HCT116 (cell line): ENCODE measurements at regions not wholly inside any gene's neighbourhood (a gene's known extent, or its start where the extent isn't known, plus 50 kb on each side); places are given as distances from the start of the nearest gene placed in this dataset.

Experiments
- ATAC-seq: fragments of 200-7000 bp; cut with Tn5 transposase; 2 replicates; pipeline ENCODE4 v1.9.1; 2020; ENCODE audit warnings: mild to moderate bottlenecking, moderate library complexity
- BruUV-seq: library from RNA; stranded (reverse); fragments of 400-500 nt; replicated peaks from 2 replicates; lab custom pipeline; 2021; lab: Mats Ljungman, UMichigan
- CTCF ChIA-PET: fragments of 300-600 bp; sonication (Branson Sonifier 250); formaldehyde crosslinking; loops from one replicate; lab custom pipeline; 2021; ENCODE audit warnings: antibody characterized with exemption; lab: Charles Lee
- POLR2A ChIA-PET: fragments of 300-600, 350-600 bp; sonication (Branson Sonifier 250); formaldehyde crosslinking; loops from one replicate; lab custom pipeline; 2021; ENCODE audit warnings: antibody characterized with exemption; lab: Charles Lee
- RAD21 ChIA-PET, 2 experiments: fragments of 300-600 bp; sonication (Branson Sonifier 250); formaldehyde crosslinking; loops; one replicate each; lab custom pipeline; 2023; ENCODE audit warnings: low total read pairs in 2 of 2; ENCODE audit not compliant: uncharacterized antibody in 2 of 2, unreplicated experiment in 2 of 2, low non-redundant PET in 1 of 2; lab: Charles Lee
- DNase-seq: peaks from one replicate; pipeline ENCODE4 v3.0.0-alpha.2; 2010; ENCODE audit warnings: low read depth, low spot score
- H2AFZ ChIP-seq: fragments of 200-600 bp; shearing (Covaris generic), sonication (generic); 2 replicates; pipeline ENCODE4 v1.6.1; 2017; ENCODE audit warnings: low read depth, mixed run types, mixed read lengths, antibody characterized with exemption, low read length; ENCODE audit not compliant: poor library complexity, severe bottlenecking
- H3K27ac ChIP-seq: 2 replicates; pipeline ENCODE4 v1.5.1; 2012; ENCODE audit warnings: low read depth, low read length
- H3K27me3 ChIP-seq: fragments of 200-600 bp; sonication (generic); 2 replicates; pipeline ENCODE4 v1.6.1; 2016; ENCODE audit warnings: mixed run types, low read length, mixed read lengths; ENCODE audit not compliant: insufficient read depth
- H3K36me3 ChIP-seq, 2 experiments: fragments of 200-500 bp in 1 of 2; fragments of 200-600 bp in 1 of 2; sonication (Bioruptor generic) in 1 of 2; sonication (generic) in 1 of 2; 2 replicates each; pipeline versions ENCODE4 v1.5.1 to v1.6.1; 2014 to 2016; ENCODE audit warnings: low read length in 2 of 2, inconsistent platforms in 1 of 2, mixed read lengths in 1 of 2, mixed run types in 1 of 2; ENCODE audit not compliant: insufficient read depth in 2 of 2, control insufficient read depth in 1 of 2
- H3K4me1 ChIP-seq, 2 experiments: fragments of 200-600 bp in 1 of 2; sonication (generic) in 1 of 2; 2 replicates each; pipeline versions ENCODE4 v1.5.1 to v1.6.1; 2012 to 2017; ENCODE audit warnings: low read length in 2 of 2, inconsistent platforms in 1 of 2, mild to moderate bottlenecking in 1 of 2, mixed read lengths in 1 of 2, mixed run types in 1 of 2, moderate library complexity in 1 of 2; ENCODE audit not compliant: insufficient read depth in 2 of 2, control insufficient read depth in 1 of 2
- H3K4me2 ChIP-seq: fragments of 200-600 bp; sonication (generic); 2 replicates; pipeline ENCODE4 v1.6.1; 2017; ENCODE audit warnings: mixed run types, low read length, mixed read lengths
- H3K4me3 ChIP-seq, 2 experiments: fragments of 200-600 bp in 1 of 2; sonication (generic) in 1 of 2; replicated peaks in 1 of 2; 2 replicates each; pipeline ENCODE4 v1.5.1; 2011 to 2016; ENCODE audit warnings: low read length in 2 of 2, control low read depth in 1 of 2, low read depth in 1 of 2, mild to moderate bottlenecking in 1 of 2, mixed read lengths in 1 of 2, mixed run types in 1 of 2
- H3K79me2 ChIP-seq: fragments of 200-600 bp; sonication (generic); 2 replicates; pipeline ENCODE4 v1.6.1; 2017; ENCODE audit warnings: mild to moderate bottlenecking, mixed run types, low read length, moderate library complexity, mixed read lengths; ENCODE audit not compliant: insufficient read depth
- H3K9ac ChIP-seq: fragments of 200-600 bp; sonication (generic); 2 replicates; pipeline ENCODE4 v1.6.1; 2016; ENCODE audit warnings: low read length, mixed read lengths
- H3K9me2 ChIP-seq: fragments of 200-600 bp; sonication (generic), shearing (Covaris generic); 2 replicates; pipeline ENCODE4 v1.6.1; 2017; ENCODE audit warnings: mixed run types, mild to moderate bottlenecking, moderate library complexity; ENCODE audit not compliant: insufficient read depth
- H3K9me3 ChIP-seq, 2 experiments: fragments of 200-500 bp in 1 of 2; fragments of 200-600 bp in 1 of 2; sonication (Bioruptor generic) in 1 of 2; sonication (generic) in 1 of 2; 2 replicates each; pipeline ENCODE4 v1.6.1; 2014 to 2017; ENCODE audit warnings: low read length in 2 of 2, mixed read lengths in 2 of 2, inconsistent platforms in 1 of 2, low read depth in 1 of 2, mild to moderate bottlenecking in 1 of 2, mixed run types in 1 of 2, moderate library complexity in 1 of 2; ENCODE audit not compliant: control insufficient read depth in 1 of 2, insufficient read depth in 1 of 2
- H4K20me1 ChIP-seq: fragments of 200-600 bp; sonication (generic), shearing (Covaris generic); 2 replicates; pipeline ENCODE4 v1.6.1; 2017; ENCODE audit warnings: mixed run types, mild to moderate bottlenecking, moderate library complexity; ENCODE audit not compliant: insufficient read depth
- ELF1 ChIP-seq: IDR thresholded peaks from 2 replicates; pipeline ENCODE4 v1.6.1; 2012; ENCODE audit warnings: low read depth, borderline replicate concordance
- EZH2 ChIP-seq: fragments of 200-600 bp; sonication (generic); IDR thresholded peaks from 2 replicates; pipeline ENCODE4 v1.6.1; 2017; ENCODE audit warnings: antibody characterized with exemption, mixed run types
- JUND ChIP-seq: IDR thresholded peaks from 2 replicates; pipeline ENCODE4 v1.6.1; 2012
- TCF7L2 ChIP-seq: IDR thresholded peaks from 2 replicates; pipeline ENCODE4 v1.7.0; 2011; ENCODE audit warnings: borderline replicate concordance, inconsistent platforms; ENCODE audit not compliant: insufficient read depth, insufficient read length; ENCODE audit errors: extremely low read depth
- YY1 ChIP-seq: IDR thresholded peaks from 2 replicates; pipeline ENCODE4 v1.6.1; 2011; ENCODE audit warnings: low read length, low read depth, moderate library complexity, mild to moderate bottlenecking; ENCODE audit not compliant: insufficient replicate concordance; ENCODE audit errors: extremely low read depth
- intact Hi-C: fragments of 100-400 bp; cut with micrococcal nuclease; formaldehyde crosslinking; loops from 2 replicates; pipeline ENCODE4 v1.10.0; 2022
- TF ChIP-seq, protein P1 (sequence below): IDR thresholded peaks from 2 replicates; pipeline ENCODE4 v1.6.1; 2012; ENCODE audit warnings: low read depth

DNA sequence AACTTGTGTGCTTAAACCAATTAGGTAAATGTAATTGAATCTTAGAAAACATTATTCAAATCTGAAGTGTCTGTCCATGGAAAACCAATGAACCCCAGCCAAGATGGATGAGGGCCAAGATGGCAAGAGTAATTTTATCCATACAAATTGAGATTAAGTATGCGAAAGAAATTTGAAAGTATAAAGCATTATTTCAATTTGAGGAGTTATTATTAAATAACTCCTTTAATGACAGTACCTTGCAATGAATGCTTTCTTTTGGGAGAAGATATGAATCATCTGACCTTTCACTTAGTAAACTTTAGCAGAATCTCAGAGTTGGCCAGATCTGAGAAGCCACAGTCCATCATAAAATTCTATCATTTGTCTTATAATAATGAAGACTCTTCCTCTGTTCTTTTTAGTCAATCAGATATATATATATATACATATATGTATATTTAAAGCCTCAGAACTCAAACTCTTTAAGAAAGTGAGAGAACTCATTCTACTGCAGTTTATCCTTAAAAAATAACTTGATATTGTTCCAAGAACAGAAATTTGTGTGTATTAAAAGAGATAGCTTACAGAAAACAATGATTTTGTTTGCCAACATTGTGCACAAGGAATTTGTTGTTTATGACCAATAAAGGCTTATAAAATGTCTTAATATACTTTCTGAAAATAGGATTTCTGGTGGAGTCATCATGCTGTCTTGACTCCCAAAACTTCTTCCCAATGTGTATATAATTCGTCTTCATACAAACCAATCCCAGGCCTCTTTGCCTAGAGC lies 434.8 kb upstream of the THBS1 start:
- Histone ChIP-seq H3K4me2 (no peak overlapping the region), H4K20me1 (no peaks in the 10 kb centered on the region), H3K36me3 (no peaks in the 10 kb centered on the region), H2AFZ (no peak overlapping the region), H3K4me3 (no peak overlapping the region), H3K9ac (no peak overlapping the region), H3K27me3 (no peaks in the 10 kb centered on the region), H3K4me1 (no peaks in the 10 kb centered on the region), H3K9me3 (no peaks in the 10 kb centered on the region), H3K79me2 (no peaks in the 10 kb centered on the region), H3K27ac (no peak overlapping the region), H3K9me2 (no peaks in the 10 kb centered on the region)
- no peak for DNase-seq
- BruUV-seq = no TSS peak
- TF ChIP-seq, protein P1, sequence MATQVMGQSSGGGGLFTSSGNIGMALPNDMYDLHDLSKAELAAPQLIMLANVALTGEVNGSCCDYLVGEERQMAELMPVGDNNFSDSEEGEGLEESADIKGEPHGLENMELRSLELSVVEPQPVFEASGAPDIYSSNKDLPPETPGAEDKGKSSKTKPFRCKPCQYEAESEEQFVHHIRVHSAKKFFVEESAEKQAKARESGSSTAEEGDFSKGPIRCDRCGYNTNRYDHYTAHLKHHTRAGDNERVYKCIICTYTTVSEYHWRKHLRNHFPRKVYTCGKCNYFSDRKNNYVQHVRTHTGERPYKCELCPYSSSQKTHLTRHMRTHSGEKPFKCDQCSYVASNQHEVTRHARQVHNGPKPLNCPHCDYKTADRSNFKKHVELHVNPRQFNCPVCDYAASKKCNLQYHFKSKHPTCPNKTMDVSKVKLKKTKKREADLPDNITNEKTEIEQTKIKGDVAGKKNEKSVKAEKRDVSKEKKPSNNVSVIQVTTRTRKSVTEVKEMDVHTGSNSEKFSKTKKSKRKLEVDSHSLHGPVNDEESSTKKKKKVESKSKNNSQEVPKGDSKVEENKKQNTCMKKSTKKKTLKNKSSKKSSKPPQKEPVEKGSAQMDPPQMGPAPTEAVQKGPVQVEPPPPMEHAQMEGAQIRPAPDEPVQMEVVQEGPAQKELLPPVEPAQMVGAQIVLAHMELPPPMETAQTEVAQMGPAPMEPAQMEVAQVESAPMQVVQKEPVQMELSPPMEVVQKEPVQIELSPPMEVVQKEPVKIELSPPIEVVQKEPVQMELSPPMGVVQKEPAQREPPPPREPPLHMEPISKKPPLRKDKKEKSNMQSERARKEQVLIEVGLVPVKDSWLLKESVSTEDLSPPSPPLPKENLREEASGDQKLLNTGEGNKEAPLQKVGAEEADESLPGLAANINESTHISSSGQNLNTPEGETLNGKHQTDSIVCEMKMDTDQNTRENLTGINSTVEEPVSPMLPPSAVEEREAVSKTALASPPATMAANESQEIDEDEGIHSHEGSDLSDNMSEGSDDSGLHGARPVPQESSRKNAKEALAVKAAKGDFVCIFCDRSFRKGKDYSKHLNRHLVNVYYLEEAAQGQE = no peak
- TF ChIP-seq ELF1 = no peak
- TF ChIP-seq EZH2 = no peak
- ATAC-seq = no peak
- ChIA-PET RAD21 (no interaction called here), POLR2A (no interaction called here), CTCF (no interaction called here)
- intact Hi-C loops = no loop called here

DNA sequence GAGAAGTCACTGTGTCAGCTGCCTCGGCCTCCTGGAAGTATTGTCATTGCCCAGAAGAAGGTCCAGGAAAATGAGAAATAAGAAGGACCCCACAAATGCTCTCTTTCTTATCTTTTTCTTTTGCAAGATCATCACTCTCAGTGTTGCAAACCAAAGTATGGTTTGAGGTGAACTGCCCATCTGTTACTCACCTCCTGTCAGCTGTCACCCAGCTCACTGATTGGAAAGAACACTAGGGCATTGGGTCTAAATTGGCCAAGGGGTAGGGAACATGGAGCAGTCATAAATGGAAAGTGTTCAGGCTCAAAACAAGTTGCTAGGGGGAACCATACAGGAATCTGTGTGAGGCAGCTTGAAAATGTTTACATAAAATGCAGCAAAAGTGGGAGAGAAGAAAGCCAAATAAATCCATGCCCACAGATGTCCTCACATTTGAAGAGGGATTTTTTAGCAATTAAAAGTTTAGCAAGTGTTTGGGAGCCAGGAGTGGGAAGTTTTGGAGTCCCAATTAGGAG lies 431.2 kb upstream of the THBS1 start:
- BruUV-seq = no TSS peak
- H3K36me3 ChIP-seq = no peaks in the 10 kb centered on the region
- H3K79me2 ChIP-seq = no peaks in the 10 kb centered on the region
- no peak for DNase-seq
- H3K4me2 ChIP-seq = no peak overlapping the region
- peaks cover 0 to 3% of the 10 kb centered on the region in 2 experiments; a peak in 1 of 4 replicates for H3K4me1 ChIP-seq
- no peaks in the 10 kb centered on the region for H3K9me2 ChIP-seq
- H3K27me3 ChIP-seq = no peaks in the 10 kb centered on the region
- TF ChIP-seq JUND (no peak), TCF7L2 (no peak), YY1 (no peak)
- H2AFZ ChIP-seq = no peak overlapping the region
- intact Hi-C loops = no loop called here
- no peak overlapping the region for H3K9ac ChIP-seq
- RAD21 ChIA-PET = no interaction called here
- H3K9me3 ChIP-seq = no peaks in the 10 kb centered on the region
- H3K27ac ChIP-seq = no peak overlapping the region
- ATAC-seq = no peak
- POLR2A ChIA-PET = no interaction called here
- CTCF ChIA-PET = no interaction called here
- H4K20me1 ChIP-seq = no peaks in the 10 kb centered on the region
- H3K4me3 ChIP-seq = no peak overlapping the region
